Omental fat pad (tissue), 3 donors: ENCODE measurements at regions not wholly inside any gene's neighbourhood (a gene's known extent, or its start where the extent isn't known, plus 50 kb on each side); places are given as distances from the start of the nearest gene placed in this dataset.

ENCODE experiments used
- ATAC-seq: fragments of 150-250 bp; one replicate; pipeline ENCODE4 v1.9.1; 2016; ENCODE audit warnings: mild to moderate bottlenecking, moderate library complexity; ENCODE audit not compliant: low FRiP score
- DNase-seq: peaks from one replicate; pipeline ENCODE4 v3.0.0-alpha.2; 2019; ENCODE audit warnings: low spot score
- TF ChIP-seq, protein P1 (sequence below), 3 donors: fragments of 450-650 bp; IDR thresholded peaks; one replicate each; pipeline ENCODE4 v1.5.1; 2016 to 2017; ENCODE audit warnings: antibody characterized with exemption in 3 of 3, mild to moderate bottlenecking in 3 of 3, moderate library complexity in 2 of 3

DNA sequence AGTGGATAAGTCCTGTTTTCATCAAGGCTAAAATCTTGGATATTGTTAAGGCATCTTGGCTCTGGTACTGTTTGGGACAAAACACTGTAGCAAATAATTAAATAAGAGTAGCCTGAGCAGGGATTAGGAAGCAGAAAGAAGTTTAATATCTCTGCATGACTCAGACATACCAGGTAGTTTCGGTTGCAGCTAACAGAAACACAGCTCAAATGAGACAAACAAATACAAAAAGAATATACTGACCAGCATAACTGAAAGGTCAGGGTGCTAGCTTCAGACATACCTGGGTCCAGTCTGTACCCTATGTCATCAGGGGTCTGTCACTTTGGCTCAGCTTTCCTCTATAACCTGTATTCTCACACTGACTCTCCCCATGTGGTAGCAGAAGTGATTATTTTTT is 156.4 kb upstream of the MAP3K1 start:
- TF ChIP-seq, protein P1, sequence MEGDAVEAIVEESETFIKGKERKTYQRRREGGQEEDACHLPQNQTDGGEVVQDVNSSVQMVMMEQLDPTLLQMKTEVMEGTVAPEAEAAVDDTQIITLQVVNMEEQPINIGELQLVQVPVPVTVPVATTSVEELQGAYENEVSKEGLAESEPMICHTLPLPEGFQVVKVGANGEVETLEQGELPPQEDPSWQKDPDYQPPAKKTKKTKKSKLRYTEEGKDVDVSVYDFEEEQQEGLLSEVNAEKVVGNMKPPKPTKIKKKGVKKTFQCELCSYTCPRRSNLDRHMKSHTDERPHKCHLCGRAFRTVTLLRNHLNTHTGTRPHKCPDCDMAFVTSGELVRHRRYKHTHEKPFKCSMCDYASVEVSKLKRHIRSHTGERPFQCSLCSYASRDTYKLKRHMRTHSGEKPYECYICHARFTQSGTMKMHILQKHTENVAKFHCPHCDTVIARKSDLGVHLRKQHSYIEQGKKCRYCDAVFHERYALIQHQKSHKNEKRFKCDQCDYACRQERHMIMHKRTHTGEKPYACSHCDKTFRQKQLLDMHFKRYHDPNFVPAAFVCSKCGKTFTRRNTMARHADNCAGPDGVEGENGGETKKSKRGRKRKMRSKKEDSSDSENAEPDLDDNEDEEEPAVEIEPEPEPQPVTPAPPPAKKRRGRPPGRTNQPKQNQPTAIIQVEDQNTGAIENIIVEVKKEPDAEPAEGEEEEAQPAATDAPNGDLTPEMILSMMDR (IDR thresholded peaks at IDR 0.05) = no peak
- DNase-seq (no peak), ATAC-seq (peak; percentile 51)

DNA sequence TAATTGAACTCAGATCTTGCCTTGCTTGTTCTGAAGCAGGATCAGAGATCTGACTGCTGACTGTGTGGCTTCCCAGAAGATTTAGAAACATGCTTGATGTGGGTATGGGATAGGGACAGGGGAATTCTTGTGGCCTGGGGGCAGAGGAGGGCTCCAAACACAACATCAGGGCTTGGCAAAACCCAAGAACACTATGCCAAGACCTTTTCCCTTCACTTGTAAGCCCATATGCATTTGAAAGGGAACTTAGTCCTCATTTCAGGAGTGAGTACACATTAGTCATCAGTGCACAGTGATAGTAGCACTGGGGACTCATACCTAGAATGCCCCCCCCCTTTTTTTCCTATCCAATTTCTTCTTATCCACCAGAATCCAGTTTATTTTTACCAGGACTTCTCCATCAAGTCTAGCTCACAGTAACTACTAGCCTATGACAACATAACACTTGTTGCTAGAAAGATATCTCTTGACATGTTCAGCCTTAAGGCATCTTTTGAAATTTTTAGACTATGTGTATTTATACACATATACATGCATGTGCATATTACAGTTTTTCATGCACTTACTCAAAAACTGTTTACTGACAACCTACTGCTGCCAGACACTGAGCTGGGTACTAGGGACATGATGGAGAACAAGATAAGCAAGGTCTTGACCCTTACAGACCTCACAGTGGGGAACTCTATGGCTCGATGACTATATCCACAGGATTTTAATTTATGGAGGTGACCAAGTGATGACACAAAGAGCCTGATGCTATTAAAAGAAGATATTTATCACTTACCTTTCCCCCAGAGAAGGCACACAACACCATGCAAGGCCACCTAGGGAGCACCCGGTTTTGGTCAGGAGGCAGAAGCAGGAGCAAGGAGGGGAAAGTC is 158.3 kb upstream of the MAP3K1 start:
- TF ChIP-seq, protein P1 (IDR thresholded peaks at IDR 0.05) = no peak
- no peak for DNase-seq
- ATAC-seq = no peak

DNA sequence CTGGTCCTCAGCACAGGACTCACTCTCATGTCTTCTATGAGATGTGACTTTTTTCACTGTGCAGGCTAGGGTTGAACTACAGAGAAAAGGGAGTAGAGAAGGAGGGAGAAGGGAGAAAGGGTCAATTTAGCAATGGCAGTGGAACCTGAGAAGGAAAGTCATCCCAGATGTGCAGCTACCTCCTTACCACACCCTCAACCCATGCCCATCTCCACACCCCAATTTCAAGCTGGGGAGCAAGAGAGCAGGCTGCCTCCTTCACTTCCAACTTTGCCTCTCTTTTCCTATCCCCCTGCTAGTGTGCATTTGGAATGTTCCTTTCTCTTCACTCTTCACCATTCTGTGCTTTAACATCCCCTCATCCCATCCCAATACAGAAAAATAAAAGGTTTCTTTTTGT is 163.5 kb upstream of the MAP3K1 start:
- DNase-seq (no peak), ATAC-seq (no peak)
- TF ChIP-seq, protein P1 (IDR thresholded peaks at IDR 0.05) = no peak

GRCh38 chr5:56650386-56650785 is 165.0 kb upstream of the MAP3K1 start:
- TF ChIP-seq, protein P1 (IDR thresholded peaks at IDR 0.05) = no peak
- ATAC-seq (no peak), DNase-seq (no peak)

GRCh38 chr5:56649569-56649968 is 165.8 kb upstream of the MAP3K1 start:
- DNase-seq (no peak), ATAC-seq (no peak)
- TF ChIP-seq, protein P1 (IDR thresholded peaks at IDR 0.05) = no peak

- ATAC-seq = no peak
- DNase-seq = no peak
- TF ChIP-seq, protein P1 (IDR thresholded peaks at IDR 0.05) = no peak
Measured at GRCh38 chr5:56648460-56649034, 166.8 kb upstream of the MAP3K1 start.
